ENCODE measurements at regions not wholly inside any gene's neighbourhood (a gene's known extent, or its start where the extent isn't known, plus 50 kb on each side); places are given as distances from the start of the nearest gene placed in this dataset.

DNA sequence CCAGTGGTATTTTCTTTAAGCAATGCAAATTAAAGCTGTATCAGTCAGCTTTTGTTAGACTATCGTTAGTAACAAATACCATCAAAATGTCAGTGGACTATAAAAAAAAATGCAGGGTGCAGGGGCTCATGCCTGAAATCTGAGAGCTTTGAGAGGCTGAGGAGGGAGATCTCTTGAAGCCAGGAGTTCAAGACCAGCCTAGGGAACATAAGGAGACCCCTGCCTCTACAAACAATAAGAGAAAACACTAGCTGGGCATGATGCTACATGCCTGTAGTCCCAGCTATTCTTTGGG, 253.7 kb downstream of the MYCN start:
- TF ChIP-seq, protein P1, sequence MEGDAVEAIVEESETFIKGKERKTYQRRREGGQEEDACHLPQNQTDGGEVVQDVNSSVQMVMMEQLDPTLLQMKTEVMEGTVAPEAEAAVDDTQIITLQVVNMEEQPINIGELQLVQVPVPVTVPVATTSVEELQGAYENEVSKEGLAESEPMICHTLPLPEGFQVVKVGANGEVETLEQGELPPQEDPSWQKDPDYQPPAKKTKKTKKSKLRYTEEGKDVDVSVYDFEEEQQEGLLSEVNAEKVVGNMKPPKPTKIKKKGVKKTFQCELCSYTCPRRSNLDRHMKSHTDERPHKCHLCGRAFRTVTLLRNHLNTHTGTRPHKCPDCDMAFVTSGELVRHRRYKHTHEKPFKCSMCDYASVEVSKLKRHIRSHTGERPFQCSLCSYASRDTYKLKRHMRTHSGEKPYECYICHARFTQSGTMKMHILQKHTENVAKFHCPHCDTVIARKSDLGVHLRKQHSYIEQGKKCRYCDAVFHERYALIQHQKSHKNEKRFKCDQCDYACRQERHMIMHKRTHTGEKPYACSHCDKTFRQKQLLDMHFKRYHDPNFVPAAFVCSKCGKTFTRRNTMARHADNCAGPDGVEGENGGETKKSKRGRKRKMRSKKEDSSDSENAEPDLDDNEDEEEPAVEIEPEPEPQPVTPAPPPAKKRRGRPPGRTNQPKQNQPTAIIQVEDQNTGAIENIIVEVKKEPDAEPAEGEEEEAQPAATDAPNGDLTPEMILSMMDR (IDR thresholded peaks at IDR 0.05) = no peak
- no peak for TF ChIP-seq POLR2AphosphoS5 (IDR thresholded peaks at IDR 0.05)

All from sigmoid colon (tissue), 4 donors.